CD8-positive, alpha-beta memory T cell (primary cell): ENCODE measurements at regions not wholly inside any gene's neighbourhood (a gene's known extent, or its start where the extent isn't known, plus 50 kb on each side); places are given as distances from the start of the nearest gene placed in this dataset.

Experiments used
- CTCF ChIA-PET: fragments of 350-600 bp; sonication (Branson Sonifier 250); formaldehyde crosslinking; loops from one replicate; lab custom pipeline; 2021; ENCODE audit warnings: antibody characterized with exemption; lab: Charles Lee
- POLR2A ChIA-PET: fragments of 350-600 bp; sonication (Branson Sonifier 250); formaldehyde crosslinking; loops from one replicate; lab custom pipeline; 2021; ENCODE audit warnings: antibody characterized with exemption; lab: Charles Lee
- DNase-seq, 5 donors: peaks; one replicate each; pipeline versions ENCODE4 v3.0.0 to v3.0.0-alpha.2; 2020 to 2022; ENCODE audit warnings: mixed read lengths in 1 of 5
- H3K27ac ChIP-seq: one replicate; pipeline ENCODE4 v1.7.0; 2013; ENCODE audit warnings: low read depth, mild to moderate bottlenecking, low read length, moderate library complexity
- H3K27me3 ChIP-seq: 2 replicates; pipeline ENCODE4 v1.7.0; 2013; ENCODE audit warnings: low read length, mild to moderate bottlenecking; ENCODE audit not compliant: insufficient read depth, poor library complexity, severe bottlenecking
- H3K36me3 ChIP-seq: 2 replicates; pipeline ENCODE4 v1.7.0; 2013; ENCODE audit warnings: mild to moderate bottlenecking, low read length, moderate library complexity; ENCODE audit not compliant: insufficient read depth
- H3K4me1 ChIP-seq: 2 replicates; pipeline ENCODE4 v1.7.0; 2013; ENCODE audit warnings: mild to moderate bottlenecking, low read length, moderate library complexity; ENCODE audit not compliant: insufficient read depth
- H3K4me3 ChIP-seq: 2 replicates; pipeline ENCODE4 v1.7.0; 2013; ENCODE audit warnings: mild to moderate bottlenecking, low read length
- H3K9me3 ChIP-seq: 2 replicates; pipeline ENCODE4 v1.7.0; 2013; ENCODE audit warnings: mild to moderate bottlenecking, low read length
- H3K27ac Mint-ChIP-seq, 8 donors: one replicate each; pipeline ENCODE4 v1.8.0; 2020 to 2021; ENCODE audit warnings: mixed read lengths in 8 of 8, mild to moderate bottlenecking in 6 of 8, inconsistent platforms in 3 of 8, moderate library complexity in 3 of 8
- H3K27me3 Mint-ChIP-seq, 2 donors: one replicate each; pipeline ENCODE4 v1.8.0; 2020 to 2021; ENCODE audit warnings: mixed read lengths in 2 of 2, mild to moderate bottlenecking in 1 of 2, moderate library complexity in 1 of 2
- H3K36me3 Mint-ChIP-seq, 3 donors: one replicate each; pipeline ENCODE4 v1.8.0; 2020 to 2021; ENCODE audit warnings: mixed read lengths in 3 of 3, inconsistent platforms in 1 of 3, mild to moderate bottlenecking in 1 of 3
- H3K4me1 Mint-ChIP-seq, 3 donors: one replicate each; pipeline ENCODE4 v1.8.0; 2020 to 2021; ENCODE audit warnings: mixed read lengths in 3 of 3, inconsistent platforms in 1 of 3, mild to moderate bottlenecking in 1 of 3
- H3K4me3 Mint-ChIP-seq, 7 donors: one replicate each; pipeline ENCODE4 v1.8.0; 2020 to 2021; ENCODE audit warnings: mixed read lengths in 7 of 7, mild to moderate bottlenecking in 6 of 7, moderate library complexity in 4 of 7, inconsistent platforms in 2 of 7
- H3K9me3 Mint-ChIP-seq, 5 donors: one replicate each; pipeline ENCODE4 v1.8.0; 2020 to 2022; ENCODE audit warnings: mixed read lengths in 5 of 5, mild to moderate bottlenecking in 3 of 5, moderate library complexity in 2 of 5, inconsistent platforms in 1 of 5

DNA sequence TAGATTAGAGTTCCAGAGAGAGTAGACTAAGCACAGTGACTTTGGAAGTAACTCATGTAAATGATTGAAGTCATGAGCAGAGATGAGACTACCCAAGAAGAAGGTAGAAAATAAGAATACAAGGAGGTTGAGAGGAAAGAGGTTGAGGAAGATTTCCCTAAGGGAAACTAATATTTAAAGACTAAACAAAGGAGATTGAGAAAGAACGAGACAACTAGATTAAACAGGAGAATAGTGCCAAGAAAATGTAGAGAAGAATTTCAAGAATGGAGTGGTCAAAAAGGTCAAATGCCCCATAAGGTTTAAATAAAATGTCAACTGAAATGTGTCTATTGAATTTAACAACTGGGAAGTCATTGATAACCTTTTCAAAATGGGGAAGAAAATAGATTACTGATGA is 59.0 kb downstream of the RPS29 start:
- Histone ChIP-seq H3K27me3 (no peaks in the 10 kb centered on the region), H3K27ac (no peak overlapping the region), H3K4me1 (no peaks in the 10 kb centered on the region), H3K4me3 (no peak overlapping the region), H3K36me3 (no peaks in the 10 kb centered on the region), H3K9me3 (no peaks in the 10 kb centered on the region)
- H3K4me3 Mint-ChIP-seq, result no peak overlapping the region
- H3K36me3 Mint-ChIP-seq, result peaks cover 0 to 20% (median 4%) of the 10 kb centered on the region in 3 donors
- H3K27ac Mint-ChIP-seq, result no peak overlapping the region
- ChIA-PET CTCF (interaction anchor here (2.1 kb wide), 1 partner anchor 11 kb away, joined by 7 read pairs; no protein-coding TSS in a partner anchor), POLR2A (no interaction called here)
- H3K27me3 Mint-ChIP-seq, result peaks cover 21 to 61% of the 10 kb centered on the region in 2 donors
- H3K4me1 Mint-ChIP-seq, result no peaks in the 10 kb centered on the region
- peaks cover 0 to 3% (median under 1%) of the 10 kb centered on the region in 5 donors for H3K9me3 Mint-ChIP-seq
- DNase-seq, result no peak

DNA sequence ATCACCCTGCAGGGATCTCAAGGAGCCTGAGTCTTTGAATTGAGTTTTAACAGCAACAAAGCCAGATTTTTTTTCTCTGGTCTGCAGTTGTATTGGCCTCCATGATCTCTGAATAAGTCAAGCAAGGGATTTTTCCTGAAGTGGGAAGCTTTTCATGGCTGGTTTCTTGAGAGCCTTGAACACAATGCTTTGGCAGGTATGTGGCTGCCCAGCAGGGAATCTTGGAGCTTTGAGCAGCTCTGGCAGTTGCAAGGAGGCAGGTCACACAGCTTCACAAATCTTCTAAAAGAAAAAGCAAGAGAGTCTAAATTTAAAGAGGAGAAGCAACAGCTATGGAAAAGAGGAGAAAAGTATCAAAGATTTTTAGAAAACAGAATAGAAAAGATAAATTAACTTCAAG is 60.1 kb downstream of the RPS29 start:
- Mint-ChIP-seq H3K27me3 (peaks cover 21 to 55% of the 10 kb centered on the region in 2 donors), H3K36me3 (peaks cover 0 to 15% (median 4%) of the 10 kb centered on the region in 3 donors), H3K9me3 (peaks cover 0 to 3% (median 0%) of the 10 kb centered on the region in 5 donors), H3K27ac (no peak overlapping the region), H3K4me3 (no peak overlapping the region), H3K4me1 (no peaks in the 10 kb centered on the region)
- H3K4me3 ChIP-seq, result no peak overlapping the region
- no peaks in the 10 kb centered on the region for H3K27me3 ChIP-seq
- no peaks in the 10 kb centered on the region for H3K4me1 ChIP-seq
- POLR2A ChIA-PET, result no interaction called here
- no peaks in the 10 kb centered on the region for H3K36me3 ChIP-seq
- CTCF ChIA-PET, result interaction anchor here (2.1 kb wide), 1 partner anchor 12 kb away, joined by 7 read pairs; no protein-coding TSS in a partner anchor
- H3K27ac ChIP-seq, result no peak overlapping the region
- DNase-seq, result no peak
- no peaks in the 10 kb centered on the region for H3K9me3 ChIP-seq

DNA sequence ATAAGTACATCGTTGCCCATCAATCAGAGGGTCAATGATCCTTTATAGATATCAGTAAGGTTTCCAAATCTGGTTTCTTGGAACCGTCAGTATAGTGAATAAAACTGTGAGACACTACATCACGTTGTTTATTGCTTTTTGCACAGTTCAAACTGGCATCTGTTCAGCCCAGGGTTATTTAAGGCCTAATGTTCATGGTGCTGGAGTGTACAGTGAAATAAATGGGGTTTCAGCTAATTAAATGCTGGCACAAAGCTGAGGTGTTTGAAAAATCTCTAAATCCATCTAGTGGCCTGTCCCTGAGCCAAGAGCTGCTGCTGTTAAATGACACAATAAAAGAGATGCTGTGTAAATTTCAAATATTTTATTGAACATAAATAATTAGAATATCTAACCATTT is 69.9 kb downstream of the RPS29 start:
- H3K27me3 ChIP-seq, result no peaks in the 10 kb centered on the region
- no peaks in the 10 kb centered on the region for H3K4me1 ChIP-seq
- H3K27ac ChIP-seq, result no peak overlapping the region
- no peaks in the 10 kb centered on the region for H3K9me3 Mint-ChIP-seq
- peaks cover 2 to 12% of the 10 kb centered on the region in 2 donors for H3K27me3 Mint-ChIP-seq
- ChIA-PET POLR2A (no interaction called here), CTCF (no interaction called here)
- H3K4me3 ChIP-seq, result no peak overlapping the region
- no peaks in the 10 kb centered on the region for H3K36me3 Mint-ChIP-seq
- no peak for DNase-seq
- H3K9me3 ChIP-seq, result no peaks in the 10 kb centered on the region
- H3K4me3 Mint-ChIP-seq, result no peak overlapping the region
- H3K27ac Mint-ChIP-seq, result no peak overlapping the region
- H3K36me3 ChIP-seq, result no peaks in the 10 kb centered on the region
- no peaks in the 10 kb centered on the region for H3K4me1 Mint-ChIP-seq

DNA sequence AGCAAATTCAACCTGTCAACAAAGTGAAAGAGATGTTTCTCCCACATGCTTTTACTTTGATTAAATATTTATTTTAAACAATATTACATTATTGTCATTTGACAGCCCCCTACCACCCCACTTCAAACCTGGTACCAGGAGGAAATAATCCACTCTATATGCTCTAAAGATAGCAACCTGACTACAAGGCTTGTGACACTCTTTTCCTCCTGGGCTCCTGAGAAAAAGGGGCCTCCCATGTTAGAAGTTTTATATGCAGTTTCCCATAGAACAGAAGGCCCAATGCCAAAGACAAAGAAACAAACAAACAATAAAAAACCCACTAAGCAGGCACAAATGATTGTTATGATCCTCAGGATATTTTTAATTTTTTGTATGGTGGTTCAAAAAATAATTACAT is 73.6 kb downstream of the RPS29 start:
- H3K9me3 Mint-ChIP-seq, result peaks cover 0 to 2% (median 0%) of the 10 kb centered on the region in 5 donors

DNA sequence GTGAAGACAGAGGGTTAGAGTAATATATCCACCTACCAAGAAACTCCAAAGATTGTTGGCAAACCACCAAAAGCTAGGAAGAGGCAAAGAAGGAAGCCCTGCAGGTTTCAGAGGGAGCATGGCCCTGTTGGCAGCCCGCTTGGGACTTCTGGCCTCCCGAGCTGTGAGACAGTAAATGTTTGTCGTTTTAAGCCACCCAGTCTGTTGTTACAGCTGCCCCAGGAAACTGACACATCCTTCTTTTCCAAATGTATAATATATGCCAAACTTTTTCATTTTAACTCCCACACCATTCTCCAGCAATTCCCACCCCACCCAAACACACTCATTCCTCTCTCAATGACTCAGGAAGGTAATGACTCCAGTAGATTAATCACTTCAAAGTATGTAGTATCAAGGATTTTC is 74.0 kb downstream of the RPS29 start:
- CTCF ChIA-PET, result no interaction called here
- Histone ChIP-seq H3K9me3 (no peaks in the 10 kb centered on the region), H3K36me3 (no peaks in the 10 kb centered on the region), H3K27me3 (no peaks in the 10 kb centered on the region), H3K27ac (no peak overlapping the region), H3K4me1 (no peaks in the 10 kb centered on the region), H3K4me3 (no peak overlapping the region)
- Mint-ChIP-seq H3K27me3 (peaks cover 3 to 21% of the 10 kb centered on the region in 2 donors), H3K4me1 (no peaks in the 10 kb centered on the region), H3K27ac (no peak overlapping the region), H3K9me3 (peaks cover 0 to 2% (median 0%) of the 10 kb centered on the region in 5 donors), H3K4me3 (no peak overlapping the region), H3K36me3 (peaks cover 0 to 13% (median 0%) of the 10 kb centered on the region in 3 donors)
- no peak for DNase-seq
- POLR2A ChIA-PET, result no interaction called here

More for the DNA sequence above, 73.6 kb downstream of the RPS29 start:
- Histone ChIP-seq H3K9me3 (no peaks in the 10 kb centered on the region), H3K27me3 (no peaks in the 10 kb centered on the region), H3K36me3 (no peaks in the 10 kb centered on the region), H3K27ac (no peak overlapping the region), H3K4me1 (no peaks in the 10 kb centered on the region), H3K4me3 (no peak overlapping the region)
- CTCF ChIA-PET, result interaction anchor here (0.8 kb wide), 1 partner anchor 16 kb away, joined by 3 read pairs; no protein-coding TSS in a partner anchor
- Mint-ChIP-seq H3K36me3 (peaks cover 0 to 13% (median 0%) of the 10 kb centered on the region in 3 donors), H3K4me3 (no peak overlapping the region), H3K4me1 (no peaks in the 10 kb centered on the region), H3K27ac (no peak overlapping the region), H3K27me3 (peaks cover 3 to 18% of the 10 kb centered on the region in 2 donors)
- POLR2A ChIA-PET, result no interaction called here
- no peak for DNase-seq

DNA sequence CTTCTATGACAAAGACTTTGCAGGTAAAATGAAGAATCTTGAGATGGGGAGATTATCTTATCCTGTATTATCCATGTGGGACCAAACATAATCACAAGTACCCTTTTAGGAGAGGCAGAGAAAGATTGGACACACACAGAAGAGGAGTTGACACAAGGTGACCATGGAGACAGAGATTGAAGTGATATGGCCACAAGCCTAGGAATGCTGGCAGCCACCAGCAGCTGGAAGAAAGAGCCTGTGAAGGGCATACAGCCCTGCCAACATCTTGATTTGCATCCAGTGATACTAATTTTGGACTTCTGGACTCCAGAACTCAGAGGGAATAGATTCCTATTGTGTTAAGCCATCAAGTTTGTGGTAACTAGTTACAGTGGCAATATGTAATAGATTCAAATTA is 78.1 kb downstream of the RPS29 start:
- H3K36me3 ChIP-seq, result no peaks in the 10 kb centered on the region
- H3K4me3 ChIP-seq, result no peak overlapping the region
- no peaks in the 10 kb centered on the region for H3K27me3 ChIP-seq
- no peak overlapping the region for H3K4me3 Mint-ChIP-seq
- peaks cover 0 to 13% (median 0%) of the 10 kb centered on the region in 3 donors for H3K36me3 Mint-ChIP-seq
- H3K27me3 Mint-ChIP-seq, result peaks cover 3 to 39% of the 10 kb centered on the region in 2 donors
- H3K9me3 ChIP-seq, result no peaks in the 10 kb centered on the region
- ChIA-PET POLR2A (no interaction called here), CTCF (no interaction called here)
- H3K27ac Mint-ChIP-seq, result no peak overlapping the region
- DNase-seq, result no peak
- H3K4me1 ChIP-seq, result no peaks in the 10 kb centered on the region
- H3K9me3 Mint-ChIP-seq, result peaks cover 0 to 2% (median 0%) of the 10 kb centered on the region in 5 donors
- H3K27ac ChIP-seq, result no peak overlapping the region
- no peaks in the 10 kb centered on the region for H3K4me1 Mint-ChIP-seq

DNA sequence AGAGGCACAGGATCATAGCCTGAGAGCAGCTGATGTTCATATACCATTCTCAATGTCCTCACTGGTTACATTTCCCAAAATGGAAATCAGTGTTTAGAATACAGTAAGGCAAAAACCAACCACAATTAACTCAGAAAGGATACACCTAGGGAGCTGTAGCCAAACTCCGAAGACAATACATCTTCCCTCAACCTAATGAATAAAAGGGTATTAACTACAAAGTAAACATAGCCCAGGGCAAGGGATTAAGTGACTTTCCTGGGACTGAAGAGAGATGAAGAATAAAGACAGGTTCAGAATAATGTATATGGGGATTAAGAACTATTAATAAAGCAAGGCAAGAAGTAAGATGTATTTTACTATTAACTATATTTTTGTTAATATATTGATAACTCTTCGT is 79.5 kb downstream of the RPS29 start:
- Mint-ChIP-seq H3K9me3 (peaks cover 0 to 2% (median 0%) of the 10 kb centered on the region in 5 donors), H3K36me3 (peaks cover 0 to 13% (median 0%) of the 10 kb centered on the region in 3 donors)
- CTCF ChIA-PET, result interaction anchor here (0.8 kb wide), 1 partner anchor 64 kb away, joined by 3 read pairs; no protein-coding TSS in a partner anchor

DNA sequence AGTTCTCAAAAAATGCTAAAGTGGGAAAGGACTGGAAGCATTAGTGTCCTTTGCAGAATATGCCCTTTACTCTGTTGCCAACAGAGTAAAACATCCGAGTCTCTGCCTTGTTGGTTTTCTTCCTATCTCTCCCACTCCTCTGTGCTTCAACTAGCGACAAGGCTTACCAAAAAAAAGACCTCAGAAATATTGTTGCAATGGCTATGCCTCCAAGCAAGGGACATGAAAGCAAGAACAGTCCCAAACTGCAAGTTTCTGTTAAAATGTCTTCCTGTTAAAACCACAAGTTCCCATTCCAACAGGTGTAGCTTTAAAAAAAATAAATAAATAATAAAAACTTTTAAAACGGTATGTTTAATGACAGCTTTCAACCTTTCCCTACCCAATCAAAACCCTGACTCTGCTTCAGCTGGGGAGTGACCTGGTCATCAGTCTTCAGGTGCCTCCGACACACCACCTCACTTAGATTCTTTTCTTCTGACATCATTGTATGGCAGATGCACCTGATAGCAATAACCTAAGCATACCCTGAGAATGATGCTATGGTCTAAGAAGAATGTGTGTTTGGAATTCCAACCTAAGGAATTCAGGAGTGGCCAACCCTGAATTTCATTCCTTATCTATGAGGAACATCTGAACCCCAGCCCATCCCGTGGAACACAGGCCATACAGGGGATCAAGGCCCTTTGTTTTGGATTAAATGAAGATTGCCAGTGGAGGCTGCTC is 81.0 kb downstream of the RPS29 start:
- peaks cover 0 to 2% (median 0%) of the 10 kb centered on the region in 5 donors for H3K9me3 Mint-ChIP-seq
- Histone ChIP-seq H3K9me3 (no peaks in the 10 kb centered on the region), H3K4me1 (no peaks in the 10 kb centered on the region), H3K36me3 (no peaks in the 10 kb centered on the region), H3K27ac (no peak overlapping the region), H3K27me3 (no peaks in the 10 kb centered on the region), H3K4me3 (no peak overlapping the region)
- CTCF ChIA-PET, result no interaction called here
- peaks cover 0 to 9% (median 0%) of the 10 kb centered on the region in 3 donors for H3K36me3 Mint-ChIP-seq
- H3K27me3 Mint-ChIP-seq, result peaks cover 5 to 47% of the 10 kb centered on the region in 2 donors
- POLR2A ChIA-PET, result no interaction called here
- no peak overlapping the region for H3K4me3 Mint-ChIP-seq
- no peak overlapping the region for H3K27ac Mint-ChIP-seq
- no peaks in the 10 kb centered on the region for H3K4me1 Mint-ChIP-seq
- DNase-seq, result no peak

More for the DNA sequence above, 79.5 kb downstream of the RPS29 start:
- no peak for DNase-seq
- no peak overlapping the region for H3K4me3 Mint-ChIP-seq
- H3K4me1 ChIP-seq, result no peaks in the 10 kb centered on the region
- H3K27me3 ChIP-seq, result no peaks in the 10 kb centered on the region
- H3K4me3 ChIP-seq, result no peak overlapping the region
- H3K27ac ChIP-seq, result no peak overlapping the region
- POLR2A ChIA-PET, result no interaction called here
- no peaks in the 10 kb centered on the region for H3K9me3 ChIP-seq
- H3K36me3 ChIP-seq, result no peaks in the 10 kb centered on the region
- H3K4me1 Mint-ChIP-seq, result no peaks in the 10 kb centered on the region
- H3K27me3 Mint-ChIP-seq, result peaks cover 3 to 36% of the 10 kb centered on the region in 2 donors
- no peak overlapping the region for H3K27ac Mint-ChIP-seq
